ENCODE measurements at regions not wholly inside any gene's neighbourhood (a gene's known extent, or its start where the extent isn't known, plus 50 kb on each side); places are given as distances from the start of the nearest gene placed in this dataset.
A peak's percentile ranks its signal among the peaks of the same experiment; 100 is the strongest.

GRCh38 chr4:128570387-128570975 lies 239.0 kb upstream of the JADE1 start:
- no peak overlapping the region for H3K4me3 ChIP-seq
- intact Hi-C loops (cut with DNase I): loop anchor here in 6 of 10 donors (5.0 to 10.0 kb wide), 5 partner anchors 64 to 242 kb away; partner anchors contain the start of gene JADE1 (in 3 of the 6)
- H3K27ac ChIP-seq: peak overlapping the region in 5 of 12 donors; percentile 2 to 80 (median 64)
- peak in 2 of 5 donors; percentile 41 to 60 for DNase-seq
- no peaks in the 10 kb centered on the region for H3K27me3 ChIP-seq
- TF ChIP-seq POLR2A (IDR thresholded peaks at IDR 0.05): no peak
- TF ChIP-seq, protein P1, sequence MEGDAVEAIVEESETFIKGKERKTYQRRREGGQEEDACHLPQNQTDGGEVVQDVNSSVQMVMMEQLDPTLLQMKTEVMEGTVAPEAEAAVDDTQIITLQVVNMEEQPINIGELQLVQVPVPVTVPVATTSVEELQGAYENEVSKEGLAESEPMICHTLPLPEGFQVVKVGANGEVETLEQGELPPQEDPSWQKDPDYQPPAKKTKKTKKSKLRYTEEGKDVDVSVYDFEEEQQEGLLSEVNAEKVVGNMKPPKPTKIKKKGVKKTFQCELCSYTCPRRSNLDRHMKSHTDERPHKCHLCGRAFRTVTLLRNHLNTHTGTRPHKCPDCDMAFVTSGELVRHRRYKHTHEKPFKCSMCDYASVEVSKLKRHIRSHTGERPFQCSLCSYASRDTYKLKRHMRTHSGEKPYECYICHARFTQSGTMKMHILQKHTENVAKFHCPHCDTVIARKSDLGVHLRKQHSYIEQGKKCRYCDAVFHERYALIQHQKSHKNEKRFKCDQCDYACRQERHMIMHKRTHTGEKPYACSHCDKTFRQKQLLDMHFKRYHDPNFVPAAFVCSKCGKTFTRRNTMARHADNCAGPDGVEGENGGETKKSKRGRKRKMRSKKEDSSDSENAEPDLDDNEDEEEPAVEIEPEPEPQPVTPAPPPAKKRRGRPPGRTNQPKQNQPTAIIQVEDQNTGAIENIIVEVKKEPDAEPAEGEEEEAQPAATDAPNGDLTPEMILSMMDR (IDR thresholded peaks at IDR 0.05): no peak
- H3K36me3 ChIP-seq: no peaks in the 10 kb centered on the region
- no peaks in the 10 kb centered on the region for H3K9me3 ChIP-seq
- peak in 2 of 4 donors; percentile 39 to 52 for ATAC-seq
- WGBS, 4 donors: 80 to 93% (median 90%) methylated on average over 6 of the region's 6 CpGs
- peaks cover 3 to 40% (median 17%) of the 10 kb centered on the region in 12 donors for H3K4me1 ChIP-seq

- DNase-seq: no peak
- no peaks in the 10 kb centered on the region for H3K9me3 ChIP-seq
- H3K27me3 ChIP-seq: no peaks in the 10 kb centered on the region
- WGBS, 4 donors: 65 to 81% (median 72%) methylated on average over 2 of the region's 2 CpGs
- no peak for ATAC-seq
- TF ChIP-seq POLR2A (IDR thresholded peaks at IDR 0.05): no peak
- TF ChIP-seq, protein P1 (IDR thresholded peaks at IDR 0.05): no peak
- H3K4me1 ChIP-seq: peaks cover 0 to 15% (median 7%) of the 10 kb centered on the region in 12 donors
- H3K36me3 ChIP-seq: no peaks in the 10 kb centered on the region
- intact Hi-C loops (cut with DNase I): loop anchor here (2.0 to 10.0 kb wide), 6 partner anchors 114 to 372 kb away; partner anchors contain the start of gene JADE1 (in 2 of the 10)
- H3K4me3 ChIP-seq: no peak overlapping the region
- H3K27ac ChIP-seq: no peak overlapping the region
Observed at GRCh38 chr4:128566693-128567092, 242.8 kb upstream of the JADE1 start.

DNA sequence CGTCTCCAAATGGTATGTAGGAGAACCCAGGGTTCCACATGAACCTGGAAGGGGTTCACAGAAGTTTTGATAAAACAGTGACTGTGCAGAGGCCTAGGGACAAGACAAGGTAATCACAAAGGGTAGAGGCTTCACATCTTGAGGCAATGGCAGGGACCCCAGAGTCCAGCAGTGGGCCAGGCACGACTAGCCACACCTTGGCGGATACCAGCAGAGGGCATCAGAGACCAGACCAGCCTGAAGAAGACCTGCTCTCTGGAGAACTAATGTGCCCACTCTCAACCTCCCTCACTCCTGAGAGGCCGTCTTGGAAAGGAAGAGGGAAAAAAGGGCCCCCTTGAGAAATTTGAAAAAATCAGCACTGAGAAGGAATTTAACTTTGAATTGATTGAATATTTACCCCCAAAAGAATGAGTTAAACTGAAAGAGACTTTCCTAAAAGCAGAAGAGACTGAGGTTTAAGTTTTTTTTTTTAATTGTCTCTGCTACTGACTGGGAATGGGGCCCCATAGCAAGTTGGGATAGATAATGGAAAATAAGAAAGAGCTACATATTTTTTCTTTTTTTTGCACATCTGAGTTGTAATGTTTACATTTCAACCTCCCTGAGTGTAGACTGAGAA lies 243.8 kb upstream of the JADE1 start:
- no peak overlapping the region for H3K27ac ChIP-seq
- H3K4me1 ChIP-seq: peaks cover 0 to 12% (median 0%) of the 10 kb centered on the region in 12 donors
- peak; percentile 35 to 68 (median 51) for DNase-seq
- H3K36me3 ChIP-seq: no peaks in the 10 kb centered on the region
- no peaks in the 10 kb centered on the region for H3K9me3 ChIP-seq
- TF ChIP-seq POLR2A (IDR thresholded peaks at IDR 0.05): no peak
- TF ChIP-seq, protein P1 (IDR thresholded peaks at IDR 0.05): peak; percentile 27 to 66 (median 57)
- no peak overlapping the region for H3K4me3 ChIP-seq
- no peaks in the 10 kb centered on the region for H3K27me3 ChIP-seq
- intact Hi-C loops (cut with DNase I): loop anchor here (2.0 to 10.0 kb wide), 8 partner anchors 113 to 371 kb away; partner anchors contain the start of gene JADE1 (in 3 of the 10)
- ATAC-seq: peak; percentile 65 to 81 (median 78)
- whole genome bisulfite sequencing, 4 donors: 50 to 66% (median 60%) methylated on average over 4 of the region's 4 CpGs

DNA sequence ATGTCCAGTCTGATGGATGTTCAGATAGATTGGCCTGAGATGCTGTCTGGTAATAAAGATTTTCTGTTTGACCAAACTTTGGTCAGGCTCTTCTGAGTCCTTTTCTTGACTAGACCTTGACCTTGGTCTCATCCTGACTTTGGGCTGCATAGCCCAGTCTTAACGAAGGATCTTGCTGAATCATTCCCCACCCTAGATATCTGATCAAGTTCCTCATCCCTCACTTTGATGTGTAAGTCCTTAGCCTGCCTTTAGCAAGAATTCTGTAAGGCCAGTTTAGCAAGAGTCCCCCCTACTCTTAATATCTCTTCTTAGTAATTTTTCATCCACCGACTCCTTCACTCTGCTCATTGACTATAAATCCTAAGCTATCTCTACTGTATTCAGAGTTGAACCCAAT lies 244.4 kb upstream of the JADE1 start:
- H3K27me3 ChIP-seq: no peaks in the 10 kb centered on the region
- TF ChIP-seq POLR2A (IDR thresholded peaks at IDR 0.05): no peak
- TF ChIP-seq, protein P1 (IDR thresholded peaks at IDR 0.05): no peak
- no peaks in the 10 kb centered on the region for H3K9me3 ChIP-seq
- DNase-seq: no peak
- no peak overlapping the region for H3K27ac ChIP-seq
- H3K36me3 ChIP-seq: no peaks in the 10 kb centered on the region
- intact Hi-C loops (cut with DNase I): loop anchor here (2.0 to 10.0 kb wide), 7 partner anchors 113 to 370 kb away; partner anchors contain the start of gene JADE1 (in 3 of the 10)
- peaks cover 0 to 7% (median 0%) of the 10 kb centered on the region in 12 donors for H3K4me1 ChIP-seq
- H3K4me3 ChIP-seq: no peak overlapping the region
- 85 to 97% (median 92%) methylated on average over 2 of the region's 2 CpGs for WGBS, 4 donors
- no peak for ATAC-seq

Data from heart left ventricle (tissue), 16 donors.